A673 (cell line): ENCODE measurements at regions not wholly inside any gene's neighbourhood (a gene's known extent, or its start where the extent isn't known, plus 50 kb on each side); places are given as distances from the start of the nearest gene placed in this dataset.

Experiments
- BruUV-seq: library from RNA; stranded (reverse); fragments of 400-500 nt; replicated peaks from 2 replicates; lab custom pipeline; 2021; lab: Mats Ljungman, UMichigan
- CTCF ChIA-PET: fragments of 300-600 bp; sonication (Branson Sonifier 250); formaldehyde crosslinking; loops from one replicate; lab custom pipeline; 2022; ENCODE audit warnings: antibody characterized with exemption; lab: Charles Lee
- POLR2A ChIA-PET: fragments of 300-600 bp; sonication (Branson Sonifier 250); formaldehyde crosslinking; loops from one replicate; lab custom pipeline; 2022; ENCODE audit warnings: antibody characterized with exemption; ENCODE audit not compliant: low non-redundant PET; lab: Charles Lee
- DNase-seq: peaks from one replicate; pipeline ENCODE4 v3.0.0-alpha.2; 2015; ENCODE audit warnings: low spot score
- H3K27ac ChIP-seq: fragments of 200-600 bp; sonication (generic); 2 replicates; pipeline ENCODE4 v1.5.1; 2016; ENCODE audit warnings: mixed run types, low read depth, mild to moderate bottlenecking, mixed read lengths, antibody characterized with exemption, low read length; ENCODE audit not compliant: poor library complexity, severe bottlenecking
- H3K27me3 ChIP-seq: fragments of 200-600 bp; sonication (generic); replicated peaks from 2 replicates; pipeline ENCODE4 v1.6.1; 2017; ENCODE audit warnings: mixed run types, low read depth, mild to moderate bottlenecking, mixed read lengths, antibody characterized with exemption, low read length; ENCODE audit not compliant: insufficient read depth, poor library complexity
- H3K36me3 ChIP-seq: fragments of 200-600 bp; sonication (generic); 2 replicates; pipeline ENCODE4 v1.6.1; 2016; ENCODE audit warnings: mixed run types, mild to moderate bottlenecking, mixed read lengths, antibody characterized with exemption, low read length; ENCODE audit not compliant: insufficient read depth, poor library complexity, severe bottlenecking
- H3K4me1 ChIP-seq: fragments of 200-600 bp; sonication (generic); 2 replicates; pipeline ENCODE4 v1.6.1; 2017; ENCODE audit warnings: mixed run types, mild to moderate bottlenecking, mixed read lengths, antibody characterized with exemption, low read length; ENCODE audit not compliant: insufficient read depth, poor library complexity, severe bottlenecking
- H3K4me3 ChIP-seq: fragments of 200-600 bp; sonication (generic); 2 replicates; pipeline ENCODE4 v1.5.1; 2016; ENCODE audit warnings: low read depth, mixed run types, mild to moderate bottlenecking, mixed read lengths, low read length; ENCODE audit not compliant: poor library complexity, severe bottlenecking
- H3K9me3 ChIP-seq: fragments of 200-600 bp; sonication (generic); 2 replicates; pipeline ENCODE4 v1.6.1; 2016; ENCODE audit warnings: mixed run types, low read depth, mild to moderate bottlenecking, mixed read lengths, antibody characterized with exemption, low read length; ENCODE audit not compliant: poor library complexity, severe bottlenecking
- CTCF ChIP-seq: fragments of 300-800, 200-600 bp; sonication (generic); conservative IDR thresholded peaks from 2 replicates; pipeline ENCODE4 v1.5.1; 2017; ENCODE audit warnings: low read depth, mild to moderate bottlenecking, antibody characterized with exemption, low read length, moderate library complexity, mixed read lengths
- EZH2 ChIP-seq: fragments of 200-600 bp; sonication (generic); IDR thresholded peaks from 2 replicates; pipeline ENCODE4 v1.6.1; 2017; ENCODE audit warnings: borderline replicate concordance, low read depth, mild to moderate bottlenecking, mixed read lengths, antibody characterized with exemption, low read length; ENCODE audit not compliant: poor library complexity, severe bottlenecking
- intact Hi-C: fragments of 100-400 bp; cut with micrococcal nuclease; formaldehyde crosslinking; loops from one replicate; pipeline ENCODE4 v1.10.0; 2022; ENCODE audit not compliant: unreplicated experiment

- Histone ChIP-seq H3K9me3 (no peaks in the 10 kb centered on the region), H3K27me3 (no peaks in the 10 kb centered on the region), H3K4me1 (no peaks in the 10 kb centered on the region), H3K27ac (no peak overlapping the region), H3K4me3 (no peak overlapping the region), H3K36me3 (no peaks in the 10 kb centered on the region)
- intact Hi-C loops: no loop called here
- no TSS peak for BruUV-seq
- ChIA-PET POLR2A (no interaction called here), CTCF (no interaction called here)
- TF ChIP-seq CTCF: no peak
- TF ChIP-seq EZH2: no peak
- DNase-seq: no peak
Measured at GRCh38 chr6:103184776-103185175, 1674.9 kb downstream of the HACE1 start.

- TF ChIP-seq EZH2 (no peak), CTCF (no peak)
- intact Hi-C loops: no loop called here
- CTCF ChIA-PET: no interaction called here
Measured at GRCh38 chr6:103183831-103184411, 1675.8 kb downstream of the HACE1 start.

GRCh38 chr6:103178193-103178592, 1681.5 kb downstream of the HACE1 start:
- Histone ChIP-seq H3K27me3 (no peaks in the 10 kb centered on the region), H3K36me3 (no peaks in the 10 kb centered on the region), H3K27ac (no peak overlapping the region), H3K9me3 (no peaks in the 10 kb centered on the region), H3K4me1 (no peaks in the 10 kb centered on the region), H3K4me3 (no peak overlapping the region)
- BruUV-seq: no TSS peak
- ChIA-PET POLR2A (no interaction called here), CTCF (no interaction called here)
- intact Hi-C loops: no loop called here
- TF ChIP-seq CTCF: no peak
- TF ChIP-seq EZH2: no peak
- no peak for DNase-seq

More at GRCh38 chr6:103183831-103184411, 1675.8 kb downstream of the HACE1 start:
- no TSS peak for BruUV-seq
- no peaks in the 10 kb centered on the region for H3K9me3 ChIP-seq
- POLR2A ChIA-PET: no interaction called here
- H3K4me3 ChIP-seq: no peak overlapping the region
- no peaks in the 10 kb centered on the region for H3K36me3 ChIP-seq
- no peaks in the 10 kb centered on the region for H3K4me1 ChIP-seq
- H3K27me3 ChIP-seq: no peaks in the 10 kb centered on the region
- no peak for DNase-seq
- no peak overlapping the region for H3K27ac ChIP-seq
